SK-N-SH (cell line): ENCODE measurements at regions not wholly inside any gene's neighbourhood (a gene's known extent, or its start where the extent isn't known, plus 50 kb on each side); places are given as distances from the start of the nearest gene placed in this dataset.

Source experiments
- CTCF ChIA-PET: fragments of 300-600, 350-600 bp; formaldehyde crosslinking; extraction: SDS; loops from one replicate; lab custom pipeline; 2021; lab: Yijun Ruan, JAX
- POLR2A ChIA-PET: fragments of 350-600 bp; sonication (Branson Sonifier 250); formaldehyde crosslinking; extraction: SDS; loops from one replicate; lab custom pipeline; 2020; ENCODE audit warnings: antibody characterized with exemption, inconsistent platforms; lab: Yijun Ruan, JAX
- DNase-seq: peaks from one replicate; pipeline ENCODE4 v3.0.0; 2012
- H2AFZ ChIP-seq: fragments of 200-600 bp; sonication (generic); 2 replicates; pipeline ENCODE4 v1.8.1; 2016; ENCODE audit warnings: antibody characterized with exemption, mild to moderate bottlenecking, low read depth
- H3F3A ChIP-seq: fragments of 200-600 bp; sonication (generic); replicated peaks from 2 replicates; pipeline ENCODE3; 2016; ENCODE audit warnings: antibody characterized with exemption, mild to moderate bottlenecking; ENCODE audit not compliant: insufficient read depth
- H3K27ac ChIP-seq, 2 experiments: fragments of 200-500 bp in 1 of 2; fragments of 200-600 bp in 1 of 2; sonication (Bioruptor generic) in 1 of 2; sonication (generic), shearing (Covaris generic) in 1 of 2; 2 replicates each; pipeline versions ENCODE4 v1.5.1 to v1.6.1; 2014 to 2016; ENCODE audit warnings: low read depth in 2 of 2, inconsistent platforms in 1 of 2, low read length in 1 of 2, mild to moderate bottlenecking in 1 of 2, mixed read lengths in 1 of 2
- H3K27me3 ChIP-seq: fragments of 200-600 bp; sonication (generic), shearing (Covaris generic); 2 replicates; pipeline ENCODE4 v1.6.1; 2016; ENCODE audit warnings: mixed run types; ENCODE audit not compliant: insufficient read depth
- H3K36me3 ChIP-seq, 2 experiments: fragments of 200-500 bp in 1 of 2; fragments of 200-600 bp in 1 of 2; sonication (Bioruptor generic) in 1 of 2; sonication (generic) in 1 of 2; replicated peaks in 1 of 2; 2 replicates each; pipeline versions ENCODE3 to v1.5.1; 2014 to 2016; ENCODE audit warnings: low read length in 1 of 2, mild to moderate bottlenecking in 1 of 2; ENCODE audit not compliant: insufficient read depth in 2 of 2, control insufficient read depth in 1 of 2
- H3K4me1 ChIP-seq, 2 experiments: fragments of 200-500 bp in 1 of 2; fragments of 200-600 bp in 1 of 2; sonication (Bioruptor generic) in 1 of 2; sonication (generic), shearing (Covaris generic) in 1 of 2; 2 replicates each; pipeline versions ENCODE4 v1.5.1 to v1.6.1; 2014 to 2016; ENCODE audit warnings: low read depth in 1 of 2, low read length in 1 of 2, mixed run types in 1 of 2; ENCODE audit not compliant: insufficient read depth in 2 of 2, control insufficient read depth in 1 of 2
- H3K4me2 ChIP-seq: fragments of 200-600 bp; sonication (generic), shearing (Covaris generic); 2 replicates; pipeline ENCODE4 v1.6.1; 2017; ENCODE audit warnings: mixed run types
- H3K4me3 ChIP-seq, 2 experiments: fragments of 200-500 bp in 1 of 2; fragments of 200-600 bp in 1 of 2; sonication (Bioruptor generic) in 1 of 2; sonication (generic), shearing (Covaris generic) in 1 of 2; 2 replicates each; pipeline versions ENCODE4 v1.5.1 to v1.8.1; 2014 to 2016; ENCODE audit warnings: low read depth in 2 of 2, inconsistent platforms in 1 of 2, low read length in 1 of 2, mild to moderate bottlenecking in 1 of 2, mixed read lengths in 1 of 2, moderate library complexity in 1 of 2
- H3K79me2 ChIP-seq: fragments of 200-600 bp; sonication (generic); 2 replicates; pipeline ENCODE4 v1.8.1; 2017; ENCODE audit warnings: mild to moderate bottlenecking; ENCODE audit not compliant: insufficient read depth
- H3K9ac ChIP-seq: fragments of 200-600 bp; sonication (generic); 2 replicates; pipeline ENCODE4 v1.6.1; 2017; ENCODE audit warnings: mixed run types
- H3K9me2 ChIP-seq: fragments of 200-600 bp; sonication (generic); 2 replicates; pipeline ENCODE4 v1.6.1; 2017; ENCODE audit warnings: mixed run types
- H3K9me3 ChIP-seq: fragments of 200-600 bp; sonication (generic); 2 replicates; pipeline ENCODE4 v1.6.1; 2017; ENCODE audit warnings: mixed run types, mild to moderate bottlenecking, moderate library complexity
- H4K20me1 ChIP-seq: fragments of 200-600 bp; sonication (generic); 2 replicates; pipeline ENCODE4 v1.6.1; 2017; ENCODE audit warnings: mild to moderate bottlenecking, mixed run types; ENCODE audit not compliant: insufficient read depth
- CHD2 ChIP-seq: fragments of 150-350 bp; IDR thresholded peaks from 2 replicates; pipeline ENCODE4 v1.6.1; 2018; ENCODE audit warnings: low read length; ENCODE audit not compliant: partially characterized antibody
- ELF1 ChIP-seq: IDR thresholded peaks from 2 replicates; pipeline ENCODE4 v1.4.0; 2012
- EP300 ChIP-seq, 2 experiments: IDR thresholded peaks; 2 replicates each; pipeline versions ENCODE4 v1.4.0 to v1.6.1; 2012; ENCODE audit warnings: borderline replicate concordance in 1 of 2, low read depth in 1 of 2, low read length in 1 of 2
- FOSL2 ChIP-seq: IDR thresholded peaks from 2 replicates; pipeline ENCODE4 v1.4.0; 2012; ENCODE audit warnings: low read depth, mild to moderate bottlenecking, moderate library complexity, borderline replicate concordance
- FOXJ3 ChIP-seq: sonication (generic); formaldehyde crosslinking; IDR thresholded peaks from 2 replicates; pipeline ENCODE4 v1.5.1; 2020; ENCODE audit warnings: mild to moderate bottlenecking, missing genetic modification reagents
- JUND ChIP-seq: IDR thresholded peaks from 2 replicates; pipeline ENCODE4 v1.4.0; 2012
- MEF2A ChIP-seq: IDR thresholded peaks from 2 replicates; pipeline ENCODE4 v1.4.0; 2012; ENCODE audit warnings: low read depth, borderline replicate concordance
- RAD21 ChIP-seq: IDR thresholded peaks from 2 replicates; pipeline ENCODE4 v1.6.1; 2012; ENCODE audit warnings: mild to moderate bottlenecking, low read length
- RCOR1 ChIP-seq: fragments of 150-350 bp; IDR thresholded peaks from 2 replicates; pipeline ENCODE4 v1.6.1; 2017; ENCODE audit warnings: antibody characterized with exemption, low read length
- RFX5 ChIP-seq: IDR thresholded peaks from 2 replicates; pipeline ENCODE4 v1.6.1; 2012; ENCODE audit warnings: mild to moderate bottlenecking, improper control_type of control experiment, low read length
- RXRA ChIP-seq: IDR thresholded peaks from 2 replicates; pipeline ENCODE4 v1.4.0; 2012; ENCODE audit warnings: low read depth, mild to moderate bottlenecking, borderline replicate concordance
- SMC3 ChIP-seq: IDR thresholded peaks from 2 replicates; pipeline ENCODE4 v1.6.1; 2012; ENCODE audit warnings: low read depth, low read length, improper control_type of control experiment
- TCF12 ChIP-seq: IDR thresholded peaks from 2 replicates; pipeline ENCODE4 v1.4.0; 2012
- YY1 ChIP-seq: IDR thresholded peaks from 2 replicates; pipeline ENCODE4 v1.4.0; 2012; ENCODE audit warnings: low read depth, mild to moderate bottlenecking
- WGBS: methylation state at CpG from one replicate; pipeline ENCODE4 v1.1.6; 2017; ENCODE audit warnings: low lambda C conversion rate; 5-methylcytosine and 5-hydroxymethylcytosine counted together
- TF ChIP-seq, protein P1 (sequence below): IDR thresholded peaks from 2 replicates; pipeline ENCODE4 v1.4.0; 2012; ENCODE audit warnings: low read depth
- TF ChIP-seq, protein P2 (sequence below): IDR thresholded peaks from 2 replicates; pipeline ENCODE4 v1.6.1; 2012; ENCODE audit warnings: mild to moderate bottlenecking, low read depth, low read length, moderate library complexity
- TF ChIP-seq, protein P3 (sequence below): fragments of 150-350 bp; IDR thresholded peaks from 2 replicates; pipeline ENCODE4 v1.6.1; 2016; ENCODE audit warnings: mild to moderate bottlenecking, low read depth, low read length
- TF ChIP-seq, protein P4 (sequence below): IDR thresholded peaks from 2 replicates; pipeline ENCODE4; 2012

DNA sequence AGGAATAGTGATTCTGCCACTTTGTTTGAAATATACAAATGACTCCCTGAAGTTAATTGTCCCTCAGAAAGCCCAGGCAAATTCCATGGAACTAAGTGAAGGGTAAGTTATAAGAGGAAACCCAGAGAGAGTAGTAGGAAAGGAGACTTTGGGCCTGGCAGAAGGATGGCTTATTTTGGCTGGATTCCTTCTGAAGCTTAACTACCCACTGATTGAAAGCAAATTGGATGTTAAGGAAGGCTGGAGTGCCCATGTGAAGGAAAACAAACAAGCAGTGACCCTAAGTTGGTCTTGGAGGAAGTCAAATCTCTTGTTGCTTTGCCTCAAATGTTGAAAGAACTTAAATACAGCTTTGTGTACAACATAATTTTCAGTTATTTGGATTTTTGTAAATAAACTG lies 1106.4 kb upstream of the ZEB2 start:
- Histone ChIP-seq H2AFZ (no peak overlapping the region), H3K79me2 (no peaks in the 10 kb centered on the region), H3F3A (no peaks in the 10 kb centered on the region), H3K9ac (no peak overlapping the region), H3K27me3 (no peaks in the 10 kb centered on the region), H4K20me1 (no peaks in the 10 kb centered on the region), H3K4me3 (no peak overlapping the region), H3K9me2 (no peaks in the 10 kb centered on the region), H3K4me2 (no peak overlapping the region), H3K9me3 (no peaks in the 10 kb centered on the region; the same call in 1 of the 2 replicates), H3K36me3 (peaks cover 0 to 3% of the 10 kb centered on the region in 2 experiments), H3K27ac (no peak overlapping the region), H3K4me1 (no peaks in the 10 kb centered on the region; a peak in 1 of 4 replicates)
- ChIA-PET POLR2A (no interaction called here), CTCF (no interaction called here)
- no peak for DNase-seq
- no peak for TF ChIP-seq YY1
- TF ChIP-seq SMC3 = no peak
- TF ChIP-seq, protein P1, sequence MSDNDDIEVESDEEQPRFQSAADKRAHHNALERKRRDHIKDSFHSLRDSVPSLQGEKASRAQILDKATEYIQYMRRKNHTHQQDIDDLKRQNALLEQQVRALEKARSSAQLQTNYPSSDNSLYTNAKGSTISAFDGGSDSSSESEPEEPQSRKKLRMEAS = no peak
- TF ChIP-seq JUND = no peak
- TF ChIP-seq CHD2 = no peak
- TF ChIP-seq MEF2A = no peak
- TF ChIP-seq, protein P2, sequence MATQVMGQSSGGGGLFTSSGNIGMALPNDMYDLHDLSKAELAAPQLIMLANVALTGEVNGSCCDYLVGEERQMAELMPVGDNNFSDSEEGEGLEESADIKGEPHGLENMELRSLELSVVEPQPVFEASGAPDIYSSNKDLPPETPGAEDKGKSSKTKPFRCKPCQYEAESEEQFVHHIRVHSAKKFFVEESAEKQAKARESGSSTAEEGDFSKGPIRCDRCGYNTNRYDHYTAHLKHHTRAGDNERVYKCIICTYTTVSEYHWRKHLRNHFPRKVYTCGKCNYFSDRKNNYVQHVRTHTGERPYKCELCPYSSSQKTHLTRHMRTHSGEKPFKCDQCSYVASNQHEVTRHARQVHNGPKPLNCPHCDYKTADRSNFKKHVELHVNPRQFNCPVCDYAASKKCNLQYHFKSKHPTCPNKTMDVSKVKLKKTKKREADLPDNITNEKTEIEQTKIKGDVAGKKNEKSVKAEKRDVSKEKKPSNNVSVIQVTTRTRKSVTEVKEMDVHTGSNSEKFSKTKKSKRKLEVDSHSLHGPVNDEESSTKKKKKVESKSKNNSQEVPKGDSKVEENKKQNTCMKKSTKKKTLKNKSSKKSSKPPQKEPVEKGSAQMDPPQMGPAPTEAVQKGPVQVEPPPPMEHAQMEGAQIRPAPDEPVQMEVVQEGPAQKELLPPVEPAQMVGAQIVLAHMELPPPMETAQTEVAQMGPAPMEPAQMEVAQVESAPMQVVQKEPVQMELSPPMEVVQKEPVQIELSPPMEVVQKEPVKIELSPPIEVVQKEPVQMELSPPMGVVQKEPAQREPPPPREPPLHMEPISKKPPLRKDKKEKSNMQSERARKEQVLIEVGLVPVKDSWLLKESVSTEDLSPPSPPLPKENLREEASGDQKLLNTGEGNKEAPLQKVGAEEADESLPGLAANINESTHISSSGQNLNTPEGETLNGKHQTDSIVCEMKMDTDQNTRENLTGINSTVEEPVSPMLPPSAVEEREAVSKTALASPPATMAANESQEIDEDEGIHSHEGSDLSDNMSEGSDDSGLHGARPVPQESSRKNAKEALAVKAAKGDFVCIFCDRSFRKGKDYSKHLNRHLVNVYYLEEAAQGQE = no peak
- TF ChIP-seq, protein P3, sequence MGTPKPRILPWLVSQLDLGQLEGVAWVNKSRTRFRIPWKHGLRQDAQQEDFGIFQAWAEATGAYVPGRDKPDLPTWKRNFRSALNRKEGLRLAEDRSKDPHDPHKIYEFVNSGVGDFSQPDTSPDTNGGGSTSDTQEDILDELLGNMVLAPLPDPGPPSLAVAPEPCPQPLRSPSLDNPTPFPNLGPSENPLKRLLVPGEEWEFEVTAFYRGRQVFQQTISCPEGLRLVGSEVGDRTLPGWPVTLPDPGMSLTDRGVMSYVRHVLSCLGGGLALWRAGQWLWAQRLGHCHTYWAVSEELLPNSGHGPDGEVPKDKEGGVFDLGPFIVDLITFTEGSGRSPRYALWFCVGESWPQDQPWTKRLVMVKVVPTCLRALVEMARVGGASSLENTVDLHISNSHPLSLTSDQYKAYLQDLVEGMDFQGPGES = no peak
- TF ChIP-seq, protein P4, sequence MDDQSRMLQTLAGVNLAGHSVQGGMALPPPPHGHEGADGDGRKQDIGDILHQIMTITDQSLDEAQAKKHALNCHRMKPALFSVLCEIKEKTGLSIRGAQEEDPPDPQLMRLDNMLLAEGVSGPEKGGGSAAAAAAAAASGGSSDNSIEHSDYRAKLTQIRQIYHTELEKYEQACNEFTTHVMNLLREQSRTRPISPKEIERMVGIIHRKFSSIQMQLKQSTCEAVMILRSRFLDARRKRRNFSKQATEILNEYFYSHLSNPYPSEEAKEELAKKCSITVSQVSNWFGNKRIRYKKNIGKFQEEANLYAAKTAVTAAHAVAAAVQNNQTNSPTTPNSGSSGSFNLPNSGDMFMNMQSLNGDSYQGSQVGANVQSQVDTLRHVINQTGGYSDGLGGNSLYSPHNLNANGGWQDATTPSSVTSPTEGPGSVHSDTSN = no peak

DNA sequence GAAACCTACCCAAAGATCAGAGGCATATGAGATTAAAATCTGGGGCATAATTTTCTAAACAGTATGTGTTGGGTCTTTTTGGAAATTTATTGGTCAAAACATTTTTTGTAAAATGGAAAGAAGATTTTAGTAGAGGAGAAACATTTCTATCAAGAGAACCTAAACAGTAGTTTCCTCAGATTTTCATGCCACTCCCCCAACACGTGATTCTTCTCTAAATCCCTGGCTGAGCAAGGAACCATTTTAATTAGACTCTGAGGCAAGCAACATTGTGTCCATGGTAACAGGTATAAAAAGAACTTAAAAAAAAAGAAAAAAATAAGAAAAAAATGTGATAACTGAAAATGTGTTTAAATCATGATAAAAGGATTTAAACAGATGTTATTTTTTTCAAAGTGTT lies 1105.2 kb upstream of the ZEB2 start:
- Histone ChIP-seq H3K4me2 (no peak overlapping the region), H3K9me2 (no peaks in the 10 kb centered on the region), H3K9ac (no peak overlapping the region), H3K36me3 (peaks cover 0 to 3% of the 10 kb centered on the region in 2 experiments), H3K27ac (no peak overlapping the region), H3K4me1 (no peaks in the 10 kb centered on the region; a peak in 1 of 4 replicates), H4K20me1 (no peaks in the 10 kb centered on the region), H3K9me3 (no peaks in the 10 kb centered on the region; the same call in 1 of the 2 replicates), H3K79me2 (no peaks in the 10 kb centered on the region), H3K27me3 (no peaks in the 10 kb centered on the region), H3K4me3 (no peak overlapping the region), H2AFZ (no peak overlapping the region), H3F3A (no peaks in the 10 kb centered on the region)
- no peak for DNase-seq
- no peak for TF ChIP-seq RAD21
- TF ChIP-seq FOSL2 = no peak
- no peak for TF ChIP-seq ELF1
- no peak for TF ChIP-seq FOXJ3
- TF ChIP-seq TCF12 = no peak
- no peak for TF ChIP-seq EP300 (IDR thresholded peaks at IDR 0.05; ENCODE audit: borderline replicate concordance in 1 of 2, low read depth in 1 of 2, low read length in 1 of 2)
- no peak for TF ChIP-seq CHD2
- TF ChIP-seq, protein P4 = no peak
- no peak for TF ChIP-seq RFX5
- TF ChIP-seq RCOR1 = no peak
- no peak for TF ChIP-seq RXRA
- WGBS = 82% methylated on average over 1 of the region's 1 CpG
- ChIA-PET POLR2A (no interaction called here), CTCF (no interaction called here)
